Activated CD4-positive, alpha-beta T cell treated with anti-CD3 and anti-CD28 coated beads, Interleukin-2, amount 50 U/mL, for 1 hour (primary cell): ENCODE measurements at regions not wholly inside any gene's neighbourhood (a gene's known extent, or its start where the extent isn't known, plus 50 kb on each side); places are given as distances from the start of the nearest gene placed in this dataset.
"Not testable (repeated sequence)": the region's sequence is repeated elsewhere in the genome, so short reads cannot be mapped to it uniquely, and the experiment has no call there.

Experiments used
- DNase-seq: peaks from one replicate; pipeline ENCODE4 v3.0.0-alpha.2; 2020

DNA sequence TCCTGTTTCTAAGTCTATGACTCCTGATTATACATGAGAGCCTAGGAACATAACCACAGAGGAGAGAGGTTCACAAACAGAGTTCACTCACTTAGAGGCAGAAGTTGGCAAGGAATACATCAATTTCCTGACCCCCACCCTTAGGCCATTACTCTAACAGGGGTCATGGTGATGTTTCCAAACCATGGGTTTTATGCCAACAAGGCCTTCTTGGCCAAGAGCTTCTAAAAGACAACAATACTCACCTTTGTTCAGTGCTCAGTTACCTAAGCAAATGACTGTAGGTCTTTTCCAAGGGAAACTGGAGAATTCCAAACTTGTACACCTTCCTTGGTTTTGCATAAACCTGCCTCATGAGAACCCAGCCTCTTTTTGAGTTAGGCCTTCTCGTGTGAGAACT is 52.6 kb downstream of the ERICH4 start:
- no peak for DNase-seq

DNA sequence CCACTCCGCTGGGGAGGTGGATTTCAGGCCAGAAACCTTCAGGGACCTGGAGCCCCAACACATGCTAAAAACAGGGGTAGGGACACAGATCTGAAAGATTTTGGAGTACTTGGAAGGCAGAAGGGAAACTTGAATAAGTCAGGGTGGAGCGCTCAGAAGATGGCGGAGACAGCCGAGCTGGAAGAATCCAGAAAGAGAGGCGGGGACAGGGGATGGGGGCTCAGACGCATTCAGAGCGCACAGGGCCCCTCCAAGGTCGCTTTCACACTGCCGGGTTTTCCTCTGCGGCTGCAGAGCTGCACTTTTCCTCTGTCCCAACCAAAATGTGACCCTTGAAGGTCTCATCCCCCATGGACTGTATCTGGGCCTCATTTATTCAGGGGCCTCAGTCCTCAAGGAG is 56.9 kb downstream of the ERICH4 start:
- no peak for DNase-seq

DNA sequence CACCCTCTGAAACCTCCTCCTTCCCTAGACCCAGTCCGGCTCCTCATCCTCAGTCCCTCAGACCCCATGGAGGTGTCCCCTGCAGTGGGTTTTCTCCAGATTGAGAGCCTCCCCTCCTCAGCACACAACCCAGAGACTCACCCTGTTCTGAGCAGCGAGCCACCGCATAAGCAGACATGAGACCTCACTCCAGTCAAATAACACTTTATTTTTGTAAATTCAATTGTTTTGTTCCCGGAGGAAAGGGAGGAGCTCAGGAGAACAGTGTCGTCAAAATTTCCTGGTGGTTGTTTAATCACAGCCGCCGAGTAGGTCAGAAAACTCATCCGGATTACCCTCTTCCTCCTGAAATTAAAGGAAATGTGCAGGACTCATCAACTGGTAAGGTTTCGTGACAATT is 57.5 kb downstream of the ERICH4 start:
- no peak for DNase-seq

DNA sequence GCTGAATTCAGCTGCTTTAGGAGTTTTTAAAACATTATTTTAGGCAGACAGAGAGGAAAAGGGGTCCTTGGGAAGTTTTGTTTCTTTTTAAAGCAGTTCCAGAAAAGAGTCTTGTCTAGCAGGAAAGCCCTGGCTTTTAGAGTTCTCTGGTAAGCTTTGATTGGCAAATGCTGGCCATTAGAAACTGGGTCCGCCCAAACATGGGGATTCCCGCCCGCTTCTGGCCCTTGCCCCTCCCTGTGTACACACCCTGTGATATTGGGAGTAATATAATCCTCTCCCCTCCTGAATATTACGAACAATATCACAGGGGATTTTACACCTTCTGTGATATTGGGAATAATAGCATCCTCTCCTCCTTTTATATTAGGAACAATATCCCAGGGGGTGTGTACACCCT is 58.9 kb downstream of the ERICH4 start:
- no peak for DNase-seq

DNA sequence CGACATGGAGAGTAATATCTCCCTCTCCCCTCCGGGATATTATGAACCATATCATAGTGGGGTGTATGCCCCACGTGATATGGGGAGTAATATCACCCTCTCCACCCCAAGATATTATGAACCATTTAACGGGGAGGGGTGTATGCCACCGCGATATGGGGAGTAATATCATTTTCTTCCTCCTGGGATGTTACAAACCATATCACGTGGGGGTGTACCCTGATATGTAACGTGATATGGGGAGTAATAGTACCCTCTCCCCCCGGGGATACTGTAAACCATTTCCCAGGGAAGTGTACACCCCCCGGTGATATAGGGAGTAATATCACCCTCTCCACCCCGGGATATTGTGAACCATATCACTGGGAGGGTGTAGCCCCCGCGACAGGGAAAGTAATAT is 62.1 kb downstream of the ERICH4 start:
- no peak for DNase-seq

DNA sequence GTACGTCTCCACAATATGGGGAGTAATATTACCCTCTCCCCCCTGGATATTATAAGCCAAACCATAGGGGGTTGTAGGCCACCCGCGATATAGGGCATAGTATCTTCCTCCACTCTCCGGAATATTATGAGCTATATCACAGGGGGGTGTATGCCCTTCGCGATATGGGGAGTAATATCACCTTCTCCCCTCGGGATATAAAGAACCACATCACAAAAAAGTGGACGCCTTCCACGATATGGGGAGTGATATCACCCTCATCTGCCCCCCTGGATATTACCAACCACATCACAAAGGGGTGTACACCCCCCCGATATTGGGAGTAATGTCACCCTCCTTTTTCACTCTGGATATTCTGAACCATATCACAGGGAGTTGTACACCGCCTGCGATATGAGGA is 65.5 kb upstream of the CEACAM21 start:
- DNase-seq: no peak

DNA sequence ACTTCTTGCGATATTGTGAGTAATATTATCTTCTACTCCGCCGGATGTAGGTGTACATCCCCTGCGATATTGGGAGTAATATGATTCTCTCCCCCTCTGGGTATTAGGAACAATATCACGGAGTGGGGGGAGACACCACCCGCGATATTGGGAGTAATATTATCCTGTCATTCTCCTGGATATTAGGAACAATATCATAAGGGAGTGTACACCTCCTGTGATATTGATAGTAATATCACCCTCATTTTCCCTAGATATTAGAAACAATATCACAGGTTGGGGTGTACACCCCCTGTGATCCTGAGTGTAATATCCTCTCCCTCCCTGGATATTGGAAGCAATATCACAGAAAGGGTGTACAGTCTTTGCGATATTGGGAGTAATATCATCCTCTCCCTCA is 64.3 kb upstream of the CEACAM21 start:
- no peak for DNase-seq

DNA sequence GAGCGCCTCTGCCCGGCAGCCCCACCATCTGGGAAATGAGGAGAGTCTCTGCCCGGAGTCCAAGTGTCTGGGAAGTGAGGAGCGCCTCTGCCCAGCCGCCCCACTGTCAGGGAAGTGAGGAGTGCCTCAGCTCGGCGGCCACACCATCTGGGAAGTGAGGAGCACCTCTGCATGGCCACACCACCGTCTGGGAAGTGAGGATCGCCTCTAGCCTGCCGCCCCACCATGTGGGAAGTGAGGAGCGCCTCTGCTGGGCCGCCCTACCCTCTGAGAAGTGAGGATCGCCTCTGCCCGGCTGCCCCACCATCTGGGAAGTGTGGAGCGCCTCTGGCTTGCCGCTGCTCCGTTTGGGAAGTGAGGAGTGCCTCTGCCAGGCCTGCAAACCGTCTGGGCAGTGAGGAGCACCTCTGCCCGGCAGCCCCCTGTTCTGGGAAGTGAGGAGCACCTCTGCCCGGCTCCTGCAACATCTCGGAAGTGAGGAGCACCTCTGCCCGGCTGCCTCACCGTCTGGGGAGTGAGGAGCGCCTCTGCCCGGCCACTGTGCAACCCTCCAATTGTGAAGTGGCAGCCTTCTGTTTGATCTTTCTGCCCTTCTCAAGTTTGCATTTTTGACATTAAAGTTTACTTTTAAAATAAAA is 60.8 kb upstream of the CEACAM21 start:
- DNase-seq: no peak

DNA sequence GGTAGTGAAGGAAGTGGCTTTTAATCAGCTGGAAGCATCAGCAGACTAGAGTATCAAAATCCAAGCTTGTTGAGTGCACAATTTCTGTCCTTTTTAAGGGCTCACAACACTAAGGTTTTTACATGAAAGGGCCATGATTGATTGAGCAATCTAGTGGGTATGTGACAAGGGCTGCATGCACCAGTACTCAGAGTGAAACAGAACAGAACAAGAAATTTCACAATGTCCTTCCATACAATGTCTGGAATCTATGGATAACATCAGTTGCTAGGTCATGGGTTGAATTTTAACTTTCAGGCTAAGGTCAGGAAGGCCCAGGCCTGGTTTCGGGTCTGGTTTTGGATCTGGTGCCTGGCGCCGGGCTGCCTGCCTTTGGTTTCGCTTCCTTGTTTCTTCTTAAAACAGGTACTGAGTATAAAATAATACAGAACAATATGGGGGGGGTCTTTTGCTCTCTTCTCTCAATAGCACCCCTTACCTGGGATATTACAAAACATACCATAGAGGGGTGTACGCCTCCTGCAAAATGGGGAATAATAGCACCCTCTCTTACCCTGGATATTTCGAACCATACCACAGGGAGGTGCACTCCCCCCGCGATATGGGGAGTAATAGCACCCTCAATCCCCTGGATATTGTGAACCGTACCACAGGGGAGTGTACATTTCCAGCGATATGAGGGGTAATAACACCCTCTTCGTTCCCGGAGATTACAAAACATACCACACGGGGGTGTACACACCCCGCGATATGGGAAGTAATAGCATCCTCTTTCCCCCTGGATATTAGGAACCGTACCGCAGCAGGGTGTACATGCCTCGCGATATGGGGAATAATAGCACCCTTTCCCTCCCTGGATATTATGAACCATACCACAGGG is 59.4 kb upstream of the CEACAM21 start:
- DNase-seq: peak; percentile 9

DNA sequence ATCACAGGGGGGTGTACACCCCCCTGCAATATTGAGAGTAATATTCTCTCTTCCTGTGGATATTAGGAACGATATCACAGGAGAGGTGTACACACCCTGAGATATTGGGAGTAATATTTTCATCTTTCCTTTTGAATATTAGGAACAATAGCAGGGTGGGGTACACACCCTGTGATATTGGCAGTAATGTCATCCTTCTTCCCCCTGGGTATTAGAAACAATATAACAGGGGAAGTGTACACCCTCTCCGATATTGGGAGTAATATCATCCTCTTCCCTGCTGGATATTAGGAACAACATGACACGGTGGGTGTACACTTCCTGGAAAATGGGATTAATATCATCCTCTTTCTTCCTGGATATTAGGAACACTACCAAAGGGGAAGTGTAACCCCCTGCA is 57.8 kb upstream of the CEACAM21 start:
- no peak for DNase-seq

DNA sequence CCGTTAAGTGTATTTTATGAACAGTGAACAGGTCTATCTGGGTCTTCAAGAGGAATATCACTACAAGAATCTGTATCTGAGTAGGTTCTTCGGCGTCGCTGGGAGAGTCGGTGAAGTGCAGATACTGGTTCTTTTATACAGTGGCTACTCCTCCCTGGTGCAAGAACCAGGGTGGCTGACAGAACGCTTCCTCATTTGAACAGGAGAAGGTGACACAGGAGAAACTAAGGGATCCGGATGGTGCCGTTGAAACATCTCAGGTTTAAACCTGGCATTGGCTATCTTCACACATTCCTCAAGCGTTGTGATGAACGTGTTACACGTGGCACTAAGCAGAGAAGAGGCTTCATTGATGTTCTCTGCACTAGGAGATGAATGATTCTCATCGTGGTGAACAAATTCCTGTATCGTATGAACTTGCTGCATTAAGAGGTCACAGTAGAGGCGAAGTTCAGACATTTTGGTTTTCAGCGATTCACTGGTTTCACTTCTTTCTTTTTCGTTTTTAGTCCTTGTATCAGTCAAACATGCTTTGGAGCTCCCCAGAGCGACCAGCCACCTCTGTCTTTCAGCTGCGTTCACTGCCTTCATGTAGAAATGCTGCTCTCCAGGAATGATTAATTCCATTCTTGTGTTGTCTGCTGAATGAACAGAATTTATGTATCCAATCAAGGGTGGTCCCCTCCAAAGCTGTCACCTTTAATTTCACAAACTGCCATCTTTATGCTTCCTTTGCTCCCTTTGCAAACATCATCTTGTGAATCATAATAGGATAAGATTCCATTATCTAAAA is 54.6 kb upstream of the CEACAM21 start:
- not testable (repeated sequence) for DNase-seq

DNA sequence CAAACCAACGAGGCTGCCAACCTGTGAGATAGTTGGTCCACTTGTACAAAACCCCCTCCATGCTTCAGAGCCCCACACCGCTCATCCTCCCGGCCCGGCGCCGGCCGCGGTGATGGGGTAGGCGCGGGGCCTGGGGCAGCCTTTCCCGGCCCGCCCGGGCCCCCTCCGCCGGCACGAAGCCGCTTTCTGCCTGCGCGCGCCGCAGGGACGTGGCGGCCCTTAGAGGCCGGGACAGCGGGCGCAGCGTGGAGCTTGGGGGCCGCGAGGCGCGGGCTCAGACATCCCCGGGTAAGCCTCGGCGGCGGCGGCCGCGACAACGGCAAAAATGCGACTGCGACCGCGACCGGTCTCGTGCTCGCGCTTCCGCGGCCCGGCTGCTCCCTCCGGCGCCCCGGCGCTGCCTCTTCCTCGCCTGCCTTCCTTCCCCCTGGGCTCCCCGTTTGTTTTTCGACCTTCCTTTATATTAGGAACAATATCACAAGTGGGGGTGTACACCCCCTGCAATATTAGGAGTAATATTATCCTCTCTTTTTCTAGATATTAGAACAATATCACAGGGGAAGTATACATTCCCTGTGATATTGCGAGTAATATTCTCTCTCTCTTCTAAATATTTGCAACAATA is 53.9 kb upstream of the CEACAM21 start:
- DNase-seq: peak; percentile 41

DNA sequence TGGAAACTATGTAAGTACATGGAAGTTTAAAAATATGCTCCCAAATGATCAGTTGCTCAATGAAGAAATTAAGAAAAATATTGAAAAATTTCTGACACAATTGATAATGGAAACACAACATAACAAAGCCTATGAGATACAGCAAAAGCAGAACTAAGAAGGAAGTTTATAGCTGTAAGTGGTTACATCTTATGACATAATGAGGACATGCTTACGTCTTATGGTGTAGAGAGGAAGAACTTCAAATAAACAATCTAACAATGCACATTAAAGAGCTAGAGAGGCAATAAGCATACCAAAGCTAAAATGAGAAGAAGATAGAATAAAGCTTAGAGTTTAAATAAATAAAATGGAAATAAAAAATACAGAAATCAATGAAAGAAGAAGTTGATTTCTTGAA is 50.0 kb upstream of the CEACAM21 start:
- no peak for DNase-seq
